ENCODE measurements at regions not wholly inside any gene's neighbourhood (a gene's known extent, or its start where the extent isn't known, plus 50 kb on each side); places are given as distances from the start of the nearest gene placed in this dataset.

DNA sequence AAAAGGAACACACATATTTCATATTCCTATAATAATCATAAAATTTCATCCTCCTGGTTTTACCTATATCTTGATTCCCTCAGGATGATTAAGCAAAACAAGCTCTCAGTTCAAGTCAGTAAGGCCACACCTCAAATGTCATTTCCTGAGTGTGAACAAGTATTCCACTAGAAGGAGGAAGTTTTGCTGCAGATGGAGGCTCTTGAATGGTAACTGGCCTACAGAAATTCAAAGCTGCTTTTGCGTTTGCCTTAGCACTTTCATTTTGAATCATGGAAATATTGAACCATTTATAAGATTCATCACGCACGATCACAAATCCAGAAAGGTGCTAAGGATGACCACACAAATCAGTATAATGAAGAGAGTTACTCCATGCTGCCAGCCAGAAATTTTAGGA lies 254.4 kb upstream of the CXXC4 start:
- TF ChIP-seq CHD1 (IDR thresholded peaks at IDR 0.05; ENCODE audit: low read depth, low read length) (no peak), STAT3 (IDR thresholded peaks at IDR 0.05; ENCODE audit: low read depth, low read length) (no peak), CTCF (IDR thresholded peaks at IDR 0.05 in 2 of 3, conservative IDR thresholded peaks at IDR 0.05 in 1 of 3; ENCODE audit: control insufficient read depth in 2 of 3, extremely low read depth in 1 of 3, insufficient read depth in 1 of 3, low read depth in 3 of 3, low read length in 3 of 3) (no peak), TCF7 (IDR thresholded peaks at IDR 0.05; ENCODE audit: borderline replicate concordance) (no peak), POLR2AphosphoS5 (IDR thresholded peaks at IDR 0.05; ENCODE audit: low read length) (no peak), NFYB (IDR thresholded peaks at IDR 0.05; ENCODE audit: insufficient read depth, low read depth, low read length) (no peak)
- TF ChIP-seq, protein P1, sequence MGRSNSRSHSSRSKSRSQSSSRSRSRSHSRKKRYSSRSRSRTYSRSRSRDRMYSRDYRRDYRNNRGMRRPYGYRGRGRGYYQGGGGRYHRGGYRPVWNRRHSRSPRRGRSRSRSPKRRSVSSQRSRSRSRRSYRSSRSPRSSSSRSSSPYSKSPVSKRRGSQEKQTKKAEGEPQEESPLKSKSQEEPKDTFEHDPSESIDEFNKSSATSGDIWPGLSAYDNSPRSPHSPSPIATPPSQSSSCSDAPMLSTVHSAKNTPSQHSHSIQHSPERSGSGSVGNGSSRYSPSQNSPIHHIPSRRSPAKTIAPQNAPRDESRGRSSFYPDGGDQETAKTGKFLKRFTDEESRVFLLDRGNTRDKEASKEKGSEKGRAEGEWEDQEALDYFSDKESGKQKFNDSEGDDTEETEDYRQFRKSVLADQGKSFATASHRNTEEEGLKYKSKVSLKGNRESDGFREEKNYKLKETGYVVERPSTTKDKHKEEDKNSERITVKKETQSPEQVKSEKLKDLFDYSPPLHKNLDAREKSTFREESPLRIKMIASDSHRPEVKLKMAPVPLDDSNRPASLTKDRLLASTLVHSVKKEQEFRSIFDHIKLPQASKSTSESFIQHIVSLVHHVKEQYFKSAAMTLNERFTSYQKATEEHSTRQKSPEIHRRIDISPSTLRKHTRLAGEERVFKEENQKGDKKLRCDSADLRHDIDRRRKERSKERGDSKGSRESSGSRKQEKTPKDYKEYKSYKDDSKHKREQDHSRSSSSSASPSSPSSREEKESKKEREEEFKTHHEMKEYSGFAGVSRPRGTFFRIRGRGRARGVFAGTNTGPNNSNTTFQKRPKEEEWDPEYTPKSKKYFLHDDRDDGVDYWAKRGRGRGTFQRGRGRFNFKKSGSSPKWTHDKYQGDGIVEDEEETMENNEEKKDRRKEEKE (IDR thresholded peaks at IDR 0.05): no peak

Measured in GM12878 (cell line).